Astrocyte of the hippocampus (primary cell): ENCODE measurements at regions not wholly inside any gene's neighbourhood (a gene's known extent, or its start where the extent isn't known, plus 50 kb on each side); places are given as distances from the start of the nearest gene placed in this dataset.
"Not testable (repeated sequence)": the region's sequence is repeated elsewhere in the genome, so short reads cannot be mapped to it uniquely, and the experiment has no call there.

Experiments used
- DNase-seq: peaks from one replicate; pipeline ENCODE4 v3.0.0; 2011; ENCODE audit warnings: low read depth, low spot score

DNA sequence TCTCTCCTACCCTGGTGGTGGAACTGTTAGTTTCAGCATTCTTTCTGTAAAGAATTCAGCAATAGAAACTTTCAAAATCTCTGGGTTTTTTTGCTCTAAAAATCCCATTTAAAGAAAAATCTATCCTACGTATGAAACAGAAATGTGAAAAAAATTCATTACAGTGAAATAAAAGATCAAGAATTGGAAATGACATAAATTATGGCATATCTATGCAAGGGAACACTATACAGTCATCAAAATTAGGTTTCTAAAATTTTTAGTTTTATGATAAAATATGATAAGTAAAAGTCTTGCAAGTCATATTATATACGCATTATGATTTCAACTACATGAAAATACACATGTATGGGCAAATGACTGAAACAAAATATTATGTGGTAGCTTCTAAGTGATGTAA is 342.6 kb downstream of the CETN3 start:
- no peak for DNase-seq

DNA sequence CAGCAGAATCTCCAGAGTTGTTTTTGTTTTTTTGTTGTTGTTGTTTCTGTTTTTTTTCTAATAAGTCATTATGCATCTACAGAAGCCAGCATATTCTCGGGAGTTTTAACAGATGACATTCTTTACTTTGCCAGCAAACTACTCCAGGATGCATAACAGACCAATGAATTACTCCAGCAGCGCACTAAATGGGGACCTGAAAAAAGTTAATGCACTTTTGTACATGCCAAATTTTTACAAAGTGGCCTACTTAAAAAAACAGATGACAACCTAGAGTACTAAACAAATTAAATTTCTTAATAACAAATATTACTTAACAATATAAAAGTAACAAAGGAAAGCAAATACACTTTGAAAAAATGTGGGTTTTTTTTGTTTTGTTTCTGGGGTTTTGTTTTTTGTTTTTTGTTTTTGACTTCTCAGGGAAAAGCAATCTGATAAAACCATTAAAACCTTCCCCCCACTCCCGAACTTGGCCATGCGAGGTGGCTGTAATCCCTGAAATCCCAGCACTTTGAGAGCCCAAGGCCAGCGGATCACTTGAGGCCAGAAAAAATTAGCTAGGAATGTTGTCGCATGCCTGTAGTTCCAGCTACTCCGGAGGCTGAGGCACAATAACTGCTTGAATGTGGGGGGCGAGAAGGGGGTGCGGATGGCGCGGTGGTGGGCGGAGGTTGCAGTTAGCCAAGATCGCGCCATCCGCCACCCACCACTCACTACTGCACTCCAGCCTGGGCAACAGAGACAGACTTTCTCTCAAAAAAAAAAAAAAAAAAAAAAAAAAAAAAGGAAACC is 352.4 kb downstream of the CETN3 start:
- peak; percentile 63 for DNase-seq

DNA sequence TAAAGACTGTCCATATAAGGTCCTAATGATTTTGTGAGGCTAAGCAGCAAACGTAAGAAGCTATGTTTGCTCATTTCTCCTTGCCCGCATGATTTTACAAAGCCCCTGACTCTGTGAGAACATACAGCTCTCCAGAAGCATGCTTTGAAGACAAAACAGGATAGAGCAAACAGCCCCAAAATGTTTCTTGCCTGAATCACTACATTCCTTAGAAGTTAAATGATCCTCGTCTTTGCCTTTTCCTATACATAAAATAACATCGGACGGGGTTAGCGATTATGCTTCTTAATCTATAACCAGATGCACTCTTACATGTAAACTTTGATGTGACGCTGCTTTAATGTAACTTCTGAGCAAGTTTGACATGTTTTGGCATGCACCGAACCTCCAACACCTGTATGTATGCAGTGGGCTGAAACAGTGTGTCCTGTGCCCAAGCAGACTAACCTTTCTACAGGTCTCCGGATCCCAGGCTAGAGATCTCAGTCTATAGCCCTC is 353.7 kb downstream of the CETN3 start:
- peak; percentile 84 for DNase-seq

DNA sequence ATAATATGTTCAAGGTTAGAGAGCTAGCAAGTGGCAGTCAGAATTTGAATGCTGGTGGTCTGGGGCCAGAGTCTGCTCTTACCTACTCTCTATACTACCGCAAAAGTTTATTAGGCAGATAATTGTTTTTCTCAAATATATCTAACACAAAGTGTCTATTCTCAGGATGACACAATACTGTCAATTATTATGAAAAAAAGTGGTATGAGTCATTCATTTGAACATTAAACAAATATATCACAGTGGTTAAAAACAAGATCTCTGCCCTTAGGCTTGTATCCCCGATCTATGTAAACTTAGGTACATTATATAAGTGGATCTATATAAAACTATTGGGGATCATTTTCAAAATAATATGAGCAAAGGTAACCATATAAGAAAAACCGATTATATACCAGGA is 354.9 kb downstream of the CETN3 start:
- DNase-seq = no peak

DNA sequence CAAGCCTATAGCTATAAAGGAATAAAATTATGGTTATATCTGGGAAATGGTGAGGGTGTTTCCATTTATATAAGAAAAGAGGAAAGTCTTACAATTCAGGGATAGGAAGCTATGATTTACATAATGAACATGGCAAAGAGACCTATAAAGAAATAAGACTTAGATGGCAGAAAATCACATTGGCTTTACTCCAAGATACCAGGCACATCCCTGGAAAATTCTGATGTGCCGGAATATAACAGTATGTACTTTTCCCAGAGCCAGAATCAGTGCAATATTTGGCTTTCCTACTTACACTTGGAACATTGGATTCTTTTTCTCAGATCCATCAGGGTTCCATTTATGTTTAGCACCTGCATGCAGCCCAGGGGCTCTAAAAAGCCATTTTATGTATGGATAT is 357.8 kb downstream of the CETN3 start:
- no peak for DNase-seq

DNA sequence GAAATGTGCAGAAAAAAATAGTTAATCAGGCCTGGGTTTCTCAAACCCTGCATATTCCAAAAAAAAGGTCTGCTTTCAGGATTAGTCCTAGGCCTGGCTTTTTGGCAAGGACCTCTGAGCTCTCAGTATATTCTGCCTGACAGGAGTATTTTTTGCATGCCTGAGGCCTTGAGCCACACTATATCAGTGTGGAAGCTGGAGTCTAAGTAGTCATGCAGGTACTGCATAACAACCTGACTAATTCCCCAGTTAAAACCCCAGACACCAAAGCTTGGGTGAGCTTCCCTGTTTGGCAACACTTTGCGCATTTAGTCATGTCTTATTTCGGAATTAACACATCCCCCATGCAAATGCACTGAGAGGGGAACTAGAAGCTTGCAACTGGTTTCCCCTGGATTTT is 359.5 kb downstream of the CETN3 start:
- no peak for DNase-seq

DNA sequence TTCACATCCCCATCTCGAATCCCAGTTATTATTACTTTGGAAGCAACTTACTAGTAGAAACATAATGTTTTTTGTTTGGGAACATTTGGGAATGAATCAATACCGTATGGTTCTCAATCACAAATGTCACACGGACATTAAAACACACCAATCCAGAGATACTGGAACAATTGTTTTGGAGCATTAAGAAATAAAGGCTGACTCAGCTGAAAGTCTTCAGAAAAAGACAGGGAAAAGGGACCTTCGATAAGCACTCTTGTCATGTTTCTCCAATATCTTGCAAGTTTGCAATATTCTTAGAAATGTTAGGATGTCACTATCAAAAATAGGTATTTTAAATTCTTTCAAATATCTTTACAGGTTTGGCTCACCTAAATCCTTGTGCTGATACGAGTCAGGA is 362.4 kb downstream of the CETN3 start:
- no peak for DNase-seq

DNA sequence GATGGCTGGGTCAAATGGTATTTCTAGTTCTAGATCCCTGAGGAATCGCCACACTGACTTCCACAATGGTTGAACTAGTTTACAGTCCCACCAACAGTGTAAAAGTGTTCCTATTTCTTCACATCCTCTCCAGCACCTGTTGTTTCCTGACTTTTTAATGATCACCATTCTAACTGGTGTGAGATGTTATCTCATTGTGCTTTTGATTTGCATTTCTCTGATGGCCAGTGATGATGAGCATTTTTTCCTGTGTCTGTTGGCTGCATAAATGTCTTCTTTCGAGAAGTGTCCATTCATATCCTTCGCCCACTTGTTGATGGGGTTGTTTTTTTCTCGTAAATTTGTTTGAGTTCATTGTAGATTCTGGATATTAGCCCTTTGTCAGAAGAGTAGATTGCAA is 369.5 kb downstream of the CETN3 start:
- DNase-seq = not testable (repeated sequence)

DNA sequence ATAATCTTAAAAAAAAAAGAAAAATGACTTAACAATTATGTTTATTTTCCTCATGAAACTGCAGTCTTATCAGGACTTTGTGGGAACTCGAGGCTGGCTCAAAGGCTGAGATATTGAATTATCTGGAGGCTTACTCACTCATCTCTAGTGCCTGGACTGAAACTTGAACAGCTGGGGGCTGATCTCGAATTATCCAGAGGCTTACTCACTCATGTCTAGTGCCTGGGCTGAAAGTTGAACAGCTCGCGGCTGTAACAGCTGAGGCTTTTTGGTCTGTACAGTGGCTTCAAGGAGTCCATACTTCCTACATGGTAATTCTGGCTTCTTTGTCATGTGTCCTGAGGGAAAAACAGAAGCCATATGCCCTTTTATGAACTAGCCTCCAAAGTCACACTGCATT is 371.9 kb downstream of the CETN3 start:
- peak; percentile 50 for DNase-seq

DNA sequence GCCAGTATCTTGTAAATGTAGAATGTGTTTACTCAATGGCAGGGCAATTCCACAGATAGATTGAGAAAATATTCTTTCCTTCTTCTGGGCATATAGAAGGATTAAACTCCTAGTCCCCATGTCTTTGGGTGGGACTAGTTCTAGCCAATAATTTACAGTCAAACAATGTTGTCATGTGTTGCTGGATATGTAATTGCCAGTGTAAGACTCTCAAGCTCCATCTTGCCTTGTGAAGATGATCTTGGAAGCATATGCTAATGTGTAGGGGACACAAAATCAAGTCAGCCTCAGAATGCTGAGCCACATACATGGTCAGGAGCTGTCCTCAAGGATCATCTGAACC is 386.9 kb downstream of the CETN3 start:
- DNase-seq = peak; percentile 25

DNA sequence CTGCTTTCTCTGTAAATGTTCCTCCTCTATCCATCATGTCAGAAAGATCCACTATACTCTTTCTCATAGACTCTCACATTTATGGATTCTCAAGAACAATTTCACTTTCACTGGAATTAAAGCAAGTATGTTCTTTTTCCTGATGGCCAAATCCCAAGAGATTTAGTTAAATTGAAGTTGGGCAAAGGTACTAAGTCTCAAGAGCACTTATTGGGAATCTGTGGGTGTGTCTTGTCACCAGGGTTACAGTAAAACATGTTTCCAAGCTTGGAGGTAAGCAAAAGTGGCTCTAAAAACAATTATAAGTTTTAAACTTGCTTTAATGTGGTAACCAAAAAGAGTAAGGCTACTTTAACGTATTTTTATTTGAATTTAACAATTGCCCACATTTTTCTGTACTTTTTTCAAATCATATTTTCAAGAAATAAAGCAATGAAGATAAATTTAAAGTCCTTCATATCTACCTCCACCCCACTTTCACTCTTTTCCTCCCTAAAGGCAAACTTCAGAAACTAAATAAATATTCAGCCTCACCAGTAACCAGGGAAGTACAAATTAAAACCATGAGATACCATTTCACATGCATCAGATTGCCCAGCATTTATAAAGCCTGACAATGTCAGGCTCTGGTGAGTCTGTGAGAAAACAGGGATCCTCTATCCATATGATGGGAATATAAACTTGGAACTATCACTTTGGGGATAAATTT is 387.4 kb downstream of the CETN3 start:
- DNase-seq = peak; percentile 52

DNA sequence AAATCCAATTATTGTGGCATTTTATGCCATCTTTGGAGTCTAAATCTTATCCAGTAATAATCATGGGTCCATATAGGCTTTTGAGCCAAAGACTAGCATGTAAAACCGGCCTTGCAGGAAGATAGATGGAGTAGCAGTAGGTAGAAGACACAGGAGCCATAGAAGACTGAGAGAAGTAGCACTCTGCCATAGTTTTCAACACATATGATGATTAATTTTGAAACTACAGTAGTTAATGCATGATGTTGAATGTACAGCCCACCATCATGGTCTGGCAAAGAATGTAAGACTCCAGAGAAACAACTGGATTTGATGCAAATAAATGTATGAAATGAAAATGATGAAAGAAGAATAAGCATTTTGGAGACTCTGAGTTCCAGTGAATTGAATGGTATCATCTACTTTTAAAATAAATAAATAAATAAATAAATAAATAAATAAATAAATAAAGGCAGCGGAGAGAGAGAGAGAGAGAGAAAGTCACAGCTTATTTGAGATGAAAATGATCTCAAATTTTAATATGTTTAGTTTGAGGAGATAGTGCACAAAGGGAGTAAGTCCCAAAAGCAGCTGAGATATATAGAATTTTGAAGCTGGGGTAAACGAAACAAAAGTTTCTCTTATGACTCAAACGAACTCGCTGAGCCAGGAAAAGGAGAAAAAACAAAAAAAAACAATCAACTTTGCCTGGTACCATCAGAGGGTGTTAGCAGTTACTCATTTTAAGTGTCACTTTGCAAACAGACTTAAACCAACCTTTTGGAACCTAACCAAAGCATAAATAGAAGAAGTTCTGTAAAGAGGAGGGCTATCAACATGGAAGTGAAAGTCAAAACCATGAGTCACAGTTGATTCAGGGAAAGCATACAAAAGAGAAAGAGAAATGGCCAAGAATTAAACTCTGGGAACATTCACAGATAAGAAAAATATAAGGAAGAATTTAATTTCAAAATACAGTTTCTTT is 388.7 kb downstream of the CETN3 start:
- peak; percentile 94 for DNase-seq

DNA sequence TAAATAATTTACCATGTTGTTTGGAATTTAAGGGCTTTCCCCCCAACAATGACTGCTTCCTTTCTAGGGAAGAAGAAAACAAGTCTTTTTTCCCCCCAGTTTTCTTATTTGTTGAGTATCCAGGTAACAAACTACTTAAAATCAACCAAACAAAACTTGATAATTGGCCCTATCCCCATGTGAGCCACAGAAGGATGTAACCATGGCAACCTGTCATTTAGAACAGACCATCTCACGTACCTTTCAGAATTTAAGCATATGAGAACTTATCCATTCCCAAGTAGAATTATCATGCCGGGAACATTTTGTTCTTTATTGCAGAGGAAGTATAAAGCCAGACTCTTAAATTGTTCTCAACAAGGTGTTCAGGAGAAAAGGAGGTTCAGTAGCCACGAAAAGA is 392.3 kb downstream of the CETN3 start:
- peak; percentile 23 for DNase-seq

DNA sequence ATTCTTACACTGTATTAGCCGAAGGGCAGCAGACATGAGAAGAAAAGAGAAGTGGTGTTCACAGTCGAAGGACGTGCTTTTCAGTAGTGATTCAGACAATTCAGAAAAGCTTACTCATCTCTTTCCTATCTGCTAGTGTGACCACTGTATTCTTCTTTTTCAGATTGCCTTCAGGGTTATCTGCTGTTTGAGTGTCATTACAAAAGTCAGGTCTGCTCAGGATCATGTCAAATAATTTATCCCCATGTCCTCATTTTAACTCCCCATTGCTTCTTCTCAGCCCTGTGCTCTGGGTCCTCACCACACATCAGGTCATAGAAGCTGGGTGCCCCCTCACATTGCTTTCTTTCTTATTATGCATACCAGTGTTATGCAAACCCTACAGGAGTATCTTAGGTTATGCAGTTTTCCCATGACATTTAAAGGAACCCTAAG is 394.0 kb downstream of the CETN3 start:
- peak; percentile 45 for DNase-seq

DNA sequence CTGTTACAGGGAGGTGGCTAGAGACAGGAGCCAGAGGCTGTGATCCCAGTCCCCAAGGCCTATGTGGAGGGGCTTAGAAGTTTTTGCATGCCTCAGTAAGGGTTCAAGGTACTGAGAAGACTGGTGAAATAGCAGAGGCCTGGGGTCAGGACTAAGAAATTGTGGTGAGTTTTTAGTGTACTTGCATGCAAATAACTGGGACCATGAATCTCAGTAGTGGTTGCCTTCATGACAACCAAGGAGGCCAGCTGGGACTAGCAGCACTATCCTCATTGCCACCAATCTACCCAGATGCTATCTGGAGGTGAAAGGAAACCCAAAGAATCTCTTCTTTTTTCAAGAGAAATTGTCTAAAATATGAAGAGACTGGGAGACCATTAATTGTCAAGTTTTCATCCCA is 395.1 kb downstream of the CETN3 start:
- no peak for DNase-seq

DNA sequence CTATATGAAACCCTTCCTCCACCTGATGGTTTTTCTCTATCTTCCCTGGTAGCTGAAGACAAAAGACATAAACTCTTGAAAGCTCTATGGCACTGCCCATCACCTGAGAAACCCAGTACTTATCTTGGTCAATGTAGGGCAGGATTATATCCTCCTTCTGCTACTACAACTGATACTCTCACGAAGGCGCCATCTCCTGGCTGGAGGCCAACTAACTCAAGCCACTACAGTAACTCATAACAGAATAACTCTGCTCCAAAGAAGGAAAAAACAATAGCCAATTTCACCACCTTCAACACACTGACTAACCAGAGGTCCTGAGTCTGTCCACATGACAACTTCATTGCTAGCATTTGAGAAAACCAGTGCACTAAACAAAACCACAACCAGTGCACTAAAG is 409.2 kb downstream of the CETN3 start:
- no peak for DNase-seq

DNA sequence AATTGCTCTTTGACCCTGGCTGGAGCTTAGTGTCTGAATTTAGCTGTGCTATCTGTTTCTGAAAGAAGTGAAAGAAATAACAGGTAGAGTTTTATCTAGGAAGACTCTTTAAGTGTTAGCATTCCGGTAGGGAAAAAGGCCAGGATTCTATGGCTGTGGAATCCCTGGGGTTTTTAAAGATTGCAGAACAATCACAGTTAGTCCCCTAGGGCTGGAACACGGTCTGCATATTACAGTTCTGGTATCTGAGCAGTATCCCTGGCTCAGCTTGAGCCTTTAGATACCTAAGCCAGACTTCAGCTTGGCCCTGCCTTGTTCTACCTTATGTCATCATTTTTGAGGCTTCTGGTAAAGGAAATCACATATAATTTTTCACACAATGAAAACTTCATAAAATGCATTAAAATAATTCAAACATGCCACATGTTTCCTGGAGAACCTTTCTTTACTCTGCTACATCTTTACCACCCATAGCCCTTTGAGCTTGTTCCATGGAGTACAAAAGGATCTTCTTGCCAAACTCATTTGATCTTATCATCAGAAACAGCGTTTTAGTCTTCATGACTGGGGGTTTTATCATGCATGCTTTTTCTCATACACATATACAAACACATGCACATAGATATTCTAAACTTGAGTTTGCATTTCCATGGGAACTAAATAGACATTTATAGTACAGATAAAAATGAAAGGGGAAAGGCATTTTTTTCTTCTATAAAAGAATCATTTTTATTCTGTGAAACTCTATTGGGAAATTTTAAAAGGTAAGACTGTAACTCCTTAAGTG is 410.8 kb downstream of the CETN3 start:
- no peak for DNase-seq

DNA sequence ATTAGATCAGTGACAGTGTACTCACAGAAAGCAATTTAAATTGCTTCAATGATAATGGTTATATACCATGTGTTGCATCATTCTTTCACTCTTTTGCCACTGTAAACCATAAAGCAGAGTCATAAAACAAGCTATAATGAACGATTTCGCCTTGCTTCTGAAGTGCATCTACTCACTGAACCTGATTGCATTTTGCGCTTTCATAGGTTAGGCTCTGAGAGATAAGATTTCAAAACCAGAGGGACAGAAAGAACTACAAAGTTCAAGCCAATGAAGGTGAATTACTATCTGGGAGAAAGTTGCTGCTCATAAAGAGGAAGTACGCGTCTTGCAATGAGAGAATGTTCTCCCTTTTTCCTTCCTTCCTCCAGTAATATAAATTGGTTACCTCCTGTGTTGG is 412.7 kb downstream of the CETN3 start:
- DNase-seq = no peak

DNA sequence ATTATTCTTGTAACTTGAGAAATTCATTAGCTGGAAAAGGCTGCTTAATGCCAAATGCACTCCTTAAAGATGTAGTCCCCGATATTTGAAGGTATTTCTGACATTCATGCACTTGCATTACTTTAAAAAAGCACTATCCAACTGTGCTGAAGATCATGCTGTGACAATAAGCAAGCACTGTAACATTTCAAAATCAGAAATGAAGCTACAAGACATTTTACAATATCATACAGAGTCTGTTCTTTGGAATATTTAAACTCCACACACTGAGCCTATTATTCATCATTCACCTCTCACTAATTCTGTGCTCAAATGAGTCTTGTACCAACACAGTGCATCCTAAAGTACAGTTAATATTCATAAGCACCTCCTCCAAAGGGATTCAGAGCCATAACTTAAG is 413.2 kb downstream of the CETN3 start:
- no peak for DNase-seq

DNA sequence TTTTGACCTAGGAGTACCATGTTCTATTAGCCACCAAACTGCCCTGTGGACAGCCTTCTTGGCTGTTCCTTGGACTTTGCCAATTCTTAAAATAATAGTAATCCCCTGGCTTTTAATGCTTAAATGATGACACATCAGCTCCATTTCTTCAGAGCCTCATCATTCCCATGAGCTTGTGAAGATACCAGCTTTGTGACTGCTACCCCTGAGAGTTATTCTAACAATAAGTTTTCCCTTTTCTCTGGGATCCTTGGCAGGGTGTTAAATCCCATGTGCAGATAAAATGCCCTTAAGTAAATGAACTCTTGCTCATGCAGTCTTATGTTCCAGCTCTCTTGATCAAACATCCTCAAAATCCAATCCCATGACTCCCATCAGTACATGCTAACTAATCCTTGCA is 415.3 kb downstream of the CETN3 start:
- DNase-seq = no peak

DNA sequence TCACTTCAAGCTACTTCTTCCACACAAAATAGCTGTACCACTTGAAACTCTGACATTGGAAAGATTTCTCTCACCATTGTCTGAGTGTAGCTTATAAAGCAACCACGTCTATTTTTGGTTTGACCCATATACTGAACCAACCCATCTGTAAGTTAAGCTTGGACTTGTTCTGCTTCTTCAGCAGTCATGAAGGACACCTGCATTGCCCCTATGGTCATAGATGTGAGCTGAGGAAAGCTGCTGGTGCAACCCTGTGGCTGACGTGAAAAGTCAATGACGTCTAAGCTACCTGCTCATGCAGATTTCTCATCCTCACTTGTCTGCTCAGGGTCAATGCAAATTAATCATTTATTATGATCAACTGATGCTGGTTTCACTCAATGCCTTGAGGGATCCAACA is 417.4 kb downstream of the CETN3 start:
- no peak for DNase-seq
